ENCODE measurements at regions not wholly inside any gene's neighbourhood (a gene's known extent, or its start where the extent isn't known, plus 50 kb on each side); places are given as distances from the start of the nearest gene placed in this dataset.
"Not testable (repeated sequence)": the region's sequence is repeated elsewhere in the genome, so short reads cannot be mapped to it uniquely, and the experiment has no call there.

DNA sequence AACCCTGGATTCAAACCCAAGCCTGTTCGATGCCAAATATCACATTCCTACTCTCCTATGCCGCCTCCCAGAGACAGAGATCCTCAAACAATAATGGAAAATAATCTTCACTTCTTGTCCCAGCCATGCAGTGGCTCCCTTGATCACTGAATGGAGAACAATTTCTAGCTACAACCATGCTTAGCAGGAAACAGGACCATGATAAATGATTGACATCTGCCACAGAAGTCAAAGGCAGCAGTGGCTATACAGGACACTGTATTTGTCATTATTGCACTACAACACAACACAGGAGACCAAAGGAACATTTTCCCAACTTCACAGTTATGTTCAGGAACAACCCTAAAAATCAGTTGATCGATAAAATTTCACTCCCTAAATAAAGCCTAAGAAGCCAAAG lies 243.3 kb upstream of the SLC7A11 start:
- TF ChIP-seq, protein P1, sequence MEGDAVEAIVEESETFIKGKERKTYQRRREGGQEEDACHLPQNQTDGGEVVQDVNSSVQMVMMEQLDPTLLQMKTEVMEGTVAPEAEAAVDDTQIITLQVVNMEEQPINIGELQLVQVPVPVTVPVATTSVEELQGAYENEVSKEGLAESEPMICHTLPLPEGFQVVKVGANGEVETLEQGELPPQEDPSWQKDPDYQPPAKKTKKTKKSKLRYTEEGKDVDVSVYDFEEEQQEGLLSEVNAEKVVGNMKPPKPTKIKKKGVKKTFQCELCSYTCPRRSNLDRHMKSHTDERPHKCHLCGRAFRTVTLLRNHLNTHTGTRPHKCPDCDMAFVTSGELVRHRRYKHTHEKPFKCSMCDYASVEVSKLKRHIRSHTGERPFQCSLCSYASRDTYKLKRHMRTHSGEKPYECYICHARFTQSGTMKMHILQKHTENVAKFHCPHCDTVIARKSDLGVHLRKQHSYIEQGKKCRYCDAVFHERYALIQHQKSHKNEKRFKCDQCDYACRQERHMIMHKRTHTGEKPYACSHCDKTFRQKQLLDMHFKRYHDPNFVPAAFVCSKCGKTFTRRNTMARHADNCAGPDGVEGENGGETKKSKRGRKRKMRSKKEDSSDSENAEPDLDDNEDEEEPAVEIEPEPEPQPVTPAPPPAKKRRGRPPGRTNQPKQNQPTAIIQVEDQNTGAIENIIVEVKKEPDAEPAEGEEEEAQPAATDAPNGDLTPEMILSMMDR (IDR thresholded peaks at IDR 0.05; ENCODE audit: low read depth, low read length): no peak

DNA sequence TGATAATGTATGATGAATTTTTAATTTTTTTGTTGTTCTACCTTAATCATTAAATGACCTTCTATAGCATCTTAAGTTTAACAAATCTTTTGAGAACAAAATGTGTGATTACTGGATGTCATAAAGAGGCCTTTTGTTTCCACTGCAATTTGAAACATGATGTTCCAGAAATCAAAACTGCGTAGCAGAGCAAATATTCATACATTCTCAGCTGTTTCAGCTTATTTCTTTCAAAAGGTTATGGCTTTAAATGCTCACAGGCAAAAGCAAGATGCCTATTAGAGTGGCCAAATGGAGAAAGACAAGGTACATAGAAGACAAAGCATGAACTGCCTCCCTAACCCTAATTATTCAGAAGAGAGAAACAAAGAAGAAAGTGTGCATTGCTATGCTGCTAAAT lies 233.0 kb upstream of the SLC7A11 start:
- no peak for DNase-seq
- no peaks in the 10 kb centered on the region for H3K9me3 ChIP-seq
- H3K27me3 ChIP-seq: no peaks in the 10 kb centered on the region

More for the DNA sequence above, 243.3 kb upstream of the SLC7A11 start:
- no peaks in the 10 kb centered on the region for H3K4me1 ChIP-seq
- H3K36me3 ChIP-seq: no peaks in the 10 kb centered on the region
- H3K27me3 ChIP-seq: no peaks in the 10 kb centered on the region
- no peaks in the 10 kb centered on the region for H3K9me3 ChIP-seq
- no peak for DNase-seq
- H3K4me3 ChIP-seq (ENCODE audit: low read depth, low read length): no peak overlapping the region

DNA sequence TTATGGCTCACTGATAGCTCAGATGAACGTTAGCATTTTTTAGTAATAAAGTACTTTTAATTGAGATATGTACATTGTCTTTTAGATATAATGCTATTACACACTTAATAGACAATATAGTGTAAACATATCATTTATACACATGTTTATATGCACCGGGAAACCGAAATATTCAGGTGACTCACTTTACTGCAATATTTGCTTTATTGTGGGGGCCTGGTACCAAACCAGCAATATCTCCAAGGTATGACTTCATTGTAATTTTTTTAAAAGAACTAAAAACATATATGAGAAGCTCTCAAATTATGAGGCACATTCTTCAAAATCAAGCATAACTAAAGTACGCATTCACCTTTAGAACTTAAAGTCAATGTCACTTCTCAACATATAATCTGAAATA lies 231.2 kb upstream of the SLC7A11 start:
- no peak overlapping the region for H3K4me3 ChIP-seq (ENCODE audit: low read depth, low read length)
- H3K27me3 ChIP-seq: no peaks in the 10 kb centered on the region
- no peaks in the 10 kb centered on the region for H3K36me3 ChIP-seq
- TF ChIP-seq, protein P1 (IDR thresholded peaks at IDR 0.05; ENCODE audit: low read depth, low read length): no peak
- no peaks in the 10 kb centered on the region for H3K4me1 ChIP-seq
- no peaks in the 10 kb centered on the region for H3K9me3 ChIP-seq
- DNase-seq: no peak

More for the DNA sequence above, 233.0 kb upstream of the SLC7A11 start:
- Histone ChIP-seq H3K36me3 (no peaks in the 10 kb centered on the region), H3K4me1 (no peaks in the 10 kb centered on the region), H3K4me3 (ENCODE audit: low read depth, low read length) (no peak overlapping the region)
- TF ChIP-seq, protein P1 (IDR thresholded peaks at IDR 0.05; ENCODE audit: low read depth, low read length): no peak

DNA sequence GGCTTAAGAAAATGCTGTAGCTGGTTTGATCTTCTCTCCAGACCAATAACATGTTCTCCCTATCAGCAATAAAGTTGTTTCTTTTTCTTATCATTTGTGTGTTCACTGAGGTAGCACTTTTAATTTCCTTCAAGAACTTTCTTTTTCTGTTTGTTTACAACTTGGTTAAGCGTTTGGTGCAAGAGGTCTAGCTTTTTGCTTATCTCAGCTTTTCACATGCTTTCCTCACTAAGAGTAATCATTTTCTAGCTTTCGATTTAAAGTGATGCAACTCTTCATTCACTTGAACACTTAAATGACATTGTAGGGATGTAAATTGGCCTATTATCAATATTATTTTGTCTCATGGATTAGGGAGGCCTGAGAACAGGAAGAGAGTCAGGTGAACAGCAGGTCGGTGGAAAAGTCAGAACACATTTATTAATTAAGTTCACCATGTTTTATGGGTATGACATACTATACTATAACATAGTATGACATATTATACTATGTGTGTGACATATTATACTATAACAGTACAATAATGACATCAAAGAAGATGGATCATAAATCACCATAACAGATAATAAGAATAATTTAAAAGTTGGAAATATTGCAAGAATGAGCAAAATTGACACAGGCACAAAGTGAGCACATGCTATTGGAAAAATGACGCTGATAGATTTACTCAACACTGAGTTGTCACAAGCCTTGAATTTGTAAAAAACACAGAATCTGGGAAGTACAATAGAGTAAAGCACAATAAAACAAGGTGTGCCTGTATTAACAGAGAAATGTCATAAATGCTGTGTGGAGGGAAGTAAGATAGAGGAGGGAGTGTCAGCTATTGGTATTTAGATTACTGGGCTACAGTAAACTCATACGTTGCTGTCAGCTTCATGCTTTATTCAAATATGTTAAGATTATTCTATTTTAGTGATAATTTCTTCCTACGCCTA lies 218.6 kb upstream of the SLC7A11 start:
- no peaks in the 10 kb centered on the region for H3K4me1 ChIP-seq
- TF ChIP-seq, protein P1 (IDR thresholded peaks at IDR 0.05; ENCODE audit: low read depth, low read length): no peak
- no peak for DNase-seq
- no peaks in the 10 kb centered on the region for H3K27me3 ChIP-seq
- no peaks in the 10 kb centered on the region for H3K36me3 ChIP-seq
- H3K9me3 ChIP-seq: no peaks in the 10 kb centered on the region
- H3K4me3 ChIP-seq (ENCODE audit: low read depth, low read length): no peak overlapping the region

DNA sequence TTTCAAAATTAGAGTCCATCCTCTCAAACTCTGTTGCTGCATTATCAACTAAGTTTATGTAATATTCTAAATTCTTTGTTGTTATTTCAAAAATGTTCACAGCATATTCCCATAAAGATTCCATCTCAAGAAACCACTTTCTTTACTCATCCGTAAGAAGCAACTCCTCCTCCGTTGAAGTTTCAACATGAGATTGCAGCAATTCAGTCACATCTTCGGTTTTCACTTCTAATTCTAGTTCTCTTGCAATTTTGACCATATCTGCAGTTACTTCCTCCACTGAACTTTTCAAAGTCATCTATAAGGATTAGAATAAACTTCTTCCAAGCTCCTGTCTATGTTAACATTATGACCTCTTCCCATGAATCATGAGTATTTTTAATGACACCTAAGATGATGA lies 216.6 kb upstream of the SLC7A11 start:
- Histone ChIP-seq H3K36me3 (no peaks in the 10 kb centered on the region), H3K27me3 (no peaks in the 10 kb centered on the region), H3K9me3 (no peaks in the 10 kb centered on the region), H3K4me1 (no peaks in the 10 kb centered on the region), H3K4me3 (ENCODE audit: low read depth, low read length) (no peak overlapping the region)
- TF ChIP-seq, protein P1 (IDR thresholded peaks at IDR 0.05; ENCODE audit: low read depth, low read length): no peak
- DNase-seq: no peak

DNA sequence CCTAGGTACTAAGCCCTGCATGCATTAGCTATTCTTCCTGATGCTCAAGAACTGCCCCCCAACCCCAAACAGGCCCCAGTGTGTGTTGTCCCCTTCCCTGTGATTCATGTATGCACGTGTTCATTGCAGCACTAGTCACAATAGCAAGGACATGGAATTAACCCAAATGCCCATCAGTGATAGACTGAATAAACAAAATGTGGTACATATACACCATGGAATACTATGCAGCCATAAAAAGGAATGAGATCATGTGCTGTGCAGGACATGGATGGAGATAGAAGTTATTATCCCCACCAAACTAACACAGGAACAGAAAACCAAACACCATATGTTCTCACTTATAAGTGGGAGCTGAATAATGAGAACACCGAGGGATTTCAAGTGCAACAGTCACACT lies 214.2 kb upstream of the SLC7A11 start:
- not testable (repeated sequence) for H3K9me3 ChIP-seq; H3K36me3 ChIP-seq; H3K4me3 ChIP-seq (ENCODE audit: low read depth, low read length); H3K4me1 ChIP-seq; DNase-seq; H3K27me3 ChIP-seq
